AG09309 (cell line): ENCODE measurements at regions not wholly inside any gene's neighbourhood (a gene's known extent, or its start where the extent isn't known, plus 50 kb on each side); places are given as distances from the start of the nearest gene placed in this dataset.

ENCODE experiments used
- DNase-seq: peaks from one replicate; pipeline ENCODE4 v3.0.0-alpha.2; 2010; ENCODE audit warnings: low read depth
- H3K4me3 ChIP-seq: 2 replicates; pipeline ENCODE4 v1.5.1; 2011; ENCODE audit warnings: mild to moderate bottlenecking, low read depth, low read length, moderate library complexity; ENCODE audit not compliant: control insufficient read depth
- CTCF ChIP-seq: IDR thresholded peaks from 2 replicates; pipeline ENCODE4 v1.5.1; 2011; ENCODE audit warnings: mild to moderate bottlenecking, low read depth, low read length, inconsistent platforms; ENCODE audit not compliant: insufficient read depth, control insufficient read depth; ENCODE audit errors: missing control alignments

- no peak for DNase-seq
- TF ChIP-seq CTCF, result no peak
These were observed 309.1 kb downstream of the NDUFA10 start for GRCh38 chr2:239716009-239716408.

GRCh38 chr2:239715606-239716005, 309.5 kb downstream of the NDUFA10 start:
- DNase-seq, result no peak
- no peak for TF ChIP-seq CTCF
- H3K4me3 ChIP-seq, result no peak overlapping the region

More at GRCh38 chr2:239716009-239716408, 309.1 kb downstream of the NDUFA10 start:
- no peak overlapping the region for H3K4me3 ChIP-seq

- DNase-seq, result no peak
- H3K4me3 ChIP-seq, result no peak overlapping the region
- TF ChIP-seq CTCF, result no peak
These were observed 309.9 kb downstream of the NDUFA10 start for GRCh38 chr2:239715202-239715601.

- DNase-seq, result no peak
- H3K4me3 ChIP-seq, result no peak overlapping the region
These were observed 311.0 kb downstream of the NDUFA10 start for GRCh38 chr2:239714116-239714515.

GRCh38 chr2:239712755-239713154, 311.9 kb upstream of the HDAC4 start:
- TF ChIP-seq CTCF, result no peak
- H3K4me3 ChIP-seq, result no peak overlapping the region

More at GRCh38 chr2:239714116-239714515, 311.0 kb downstream of the NDUFA10 start:
- TF ChIP-seq CTCF, result no peak

GRCh38 chr2:239711911-239712570, 311.2 kb upstream of the HDAC4 start:
- TF ChIP-seq CTCF, result no peak

More at GRCh38 chr2:239712755-239713154, 311.9 kb upstream of the HDAC4 start:
- DNase-seq, result no peak

More at GRCh38 chr2:239711911-239712570, 311.2 kb upstream of the HDAC4 start:
- no peak for DNase-seq
- no peak overlapping the region for H3K4me3 ChIP-seq
